ENCODE measurements at regions not wholly inside any gene's neighbourhood (a gene's known extent, or its start where the extent isn't known, plus 50 kb on each side); places are given as distances from the start of the nearest gene placed in this dataset.
"Not testable (repeated sequence)": the region's sequence is repeated elsewhere in the genome, so short reads cannot be mapped to it uniquely, and the experiment has no call there.

DNA sequence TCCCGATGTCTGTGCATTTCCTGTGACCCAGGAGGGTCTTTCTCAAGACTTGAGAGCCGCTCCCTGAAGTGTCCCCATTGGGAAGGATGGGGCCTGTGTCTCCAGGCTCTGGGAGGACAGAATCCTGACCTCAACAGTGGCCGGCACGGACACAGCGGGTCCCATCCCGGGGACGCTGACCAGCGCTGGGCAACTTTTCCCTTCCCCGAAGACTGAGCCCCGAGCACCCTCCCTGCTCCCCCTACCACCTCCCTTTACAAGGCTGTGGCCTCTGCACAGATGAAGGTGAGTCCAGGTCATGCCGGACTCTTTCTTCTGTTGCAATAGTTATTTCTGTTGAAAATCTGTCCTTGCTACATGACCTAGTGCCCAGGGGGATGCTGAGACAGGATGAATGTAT, 135.7 kb downstream of the TMEM121 start:
- not testable (repeated sequence) for DNase-seq

DNA sequence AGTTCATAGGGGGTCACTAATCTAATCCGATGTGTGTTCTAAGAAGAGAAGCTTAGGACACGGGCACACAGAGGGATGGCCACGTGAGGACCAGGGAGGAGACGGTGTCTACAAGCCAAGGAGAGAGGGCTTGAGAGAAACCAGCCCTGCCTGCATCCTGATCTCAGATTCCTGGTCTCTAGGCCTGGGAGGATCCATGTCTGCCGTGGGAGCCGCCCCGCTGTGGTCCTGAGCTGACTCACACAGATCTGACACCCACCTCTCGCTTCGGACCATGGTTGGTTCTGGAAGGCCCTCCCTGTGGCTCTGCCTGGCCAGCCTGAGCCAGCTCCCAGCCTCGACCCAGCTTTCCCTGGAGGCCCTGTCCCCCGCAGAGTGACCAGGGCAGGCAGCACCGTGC, 136.2 kb downstream of the TMEM121 start:
- DNase-seq = not testable (repeated sequence)

DNA sequence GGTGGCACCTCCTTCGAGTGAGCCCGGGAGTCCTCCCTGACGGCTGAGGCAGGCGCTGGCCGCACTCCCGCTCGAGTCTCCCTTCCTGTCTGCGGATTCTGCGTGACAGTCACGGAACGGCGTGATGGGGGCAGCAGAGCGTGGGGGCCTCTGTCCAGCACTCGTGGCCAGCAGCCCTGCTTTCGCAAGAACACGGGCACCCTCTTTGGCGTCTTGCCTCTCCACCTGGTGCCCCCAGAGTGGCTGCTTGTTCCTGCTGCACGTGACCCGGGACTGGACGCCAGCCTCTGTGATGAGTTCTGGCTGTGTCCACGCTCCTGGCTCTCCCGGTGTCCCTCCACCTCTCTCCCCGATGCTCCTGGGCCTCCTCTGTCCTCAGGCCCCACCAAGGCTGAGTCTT, 136.9 kb downstream of the TMEM121 start:
- DNase-seq = not testable (repeated sequence)

DNA sequence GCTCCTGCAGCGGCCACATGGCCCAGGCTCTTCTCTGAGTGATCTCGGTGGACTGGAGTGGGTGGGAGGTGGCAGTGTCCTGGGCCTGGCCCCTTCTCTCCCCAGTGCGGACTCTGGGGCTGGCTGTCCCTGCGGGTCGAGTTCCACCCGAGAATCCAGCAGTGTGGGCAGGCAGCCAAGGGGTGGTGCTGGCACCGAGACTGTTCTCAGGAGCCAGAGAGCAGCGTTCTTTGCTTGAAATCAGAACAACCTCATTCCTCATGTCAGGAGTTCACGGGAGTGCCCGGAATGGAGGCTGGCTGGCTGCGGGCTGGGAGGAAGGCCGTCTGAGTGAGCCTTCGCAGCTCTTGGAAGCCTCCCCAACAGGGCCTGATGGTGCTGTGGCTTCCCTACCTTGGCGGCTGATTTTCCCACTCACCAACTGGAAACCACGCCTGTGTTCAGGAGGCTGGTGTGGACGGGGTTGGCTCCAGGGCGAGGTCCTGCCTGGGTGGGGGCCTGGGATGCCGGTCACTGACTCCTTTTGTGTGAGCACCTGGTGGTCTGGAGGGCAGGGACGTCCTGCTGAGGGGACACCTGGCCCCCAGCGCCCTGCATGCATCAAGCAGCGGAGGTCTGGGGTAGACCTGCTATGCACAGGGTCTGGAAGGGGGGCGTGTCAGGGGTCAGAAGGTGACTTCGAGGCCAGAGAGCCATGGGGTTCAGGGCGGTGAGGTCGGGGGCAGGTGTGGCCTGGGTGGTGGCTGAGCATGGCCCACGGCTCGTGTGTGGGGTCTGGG, 137.6 kb downstream of the TMEM121 start:
- DNase-seq = not testable (repeated sequence)

DNA sequence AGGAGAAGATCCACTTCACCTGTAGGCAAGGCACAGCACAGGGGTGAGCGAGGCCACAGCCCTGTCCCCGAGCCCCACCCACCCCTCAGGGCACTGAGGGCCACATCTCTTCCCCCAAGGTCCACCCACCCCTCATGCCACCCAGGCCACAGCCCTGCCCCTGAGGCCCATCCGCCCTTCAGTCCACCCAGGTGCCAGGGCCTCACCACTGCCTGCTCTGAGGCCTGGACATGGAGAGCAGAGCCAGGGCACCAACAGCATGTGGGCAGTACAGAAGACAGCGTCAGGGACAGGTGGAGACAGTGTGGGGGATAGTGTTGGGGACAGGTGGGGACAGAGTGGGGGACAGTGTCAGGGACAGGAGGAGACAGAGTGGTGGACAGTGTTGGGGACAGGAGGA, 138.3 kb downstream of the TMEM121 start:
- no peak for DNase-seq

DNA sequence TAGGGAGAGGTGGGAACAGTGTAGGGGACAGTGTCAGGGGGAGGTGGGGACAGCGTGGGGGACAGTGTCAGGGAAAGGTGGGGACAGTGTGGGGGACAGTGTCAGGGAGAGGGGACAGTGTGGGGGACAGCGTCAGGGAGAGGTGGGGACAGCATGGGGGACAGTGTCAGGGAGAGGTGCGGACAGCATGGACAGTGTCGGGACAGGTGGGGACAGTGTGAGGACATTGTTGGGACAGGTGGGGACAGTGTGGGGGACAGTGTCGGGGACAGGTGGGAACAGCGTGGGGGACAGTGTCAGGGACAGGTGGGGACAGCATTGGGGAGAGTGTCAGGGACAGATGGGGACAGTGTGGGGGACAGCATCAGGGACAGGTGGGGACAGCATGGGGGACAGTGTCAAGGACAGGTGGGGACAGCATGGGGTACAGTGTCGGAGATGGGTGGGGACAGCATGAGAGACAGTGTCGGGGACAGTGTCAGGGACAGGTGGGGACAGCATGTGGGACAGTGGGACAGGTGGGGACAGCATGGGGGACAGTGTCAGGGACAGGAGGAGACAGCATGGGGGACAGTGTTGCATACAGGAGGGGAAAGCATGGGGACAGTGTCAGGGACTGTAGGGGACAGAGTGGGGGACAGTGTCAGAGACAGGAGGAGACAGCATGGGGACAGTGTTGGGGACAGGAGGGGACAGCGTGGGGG, 139.0 kb downstream of the TMEM121 start:
- no peak for DNase-seq

DNA sequence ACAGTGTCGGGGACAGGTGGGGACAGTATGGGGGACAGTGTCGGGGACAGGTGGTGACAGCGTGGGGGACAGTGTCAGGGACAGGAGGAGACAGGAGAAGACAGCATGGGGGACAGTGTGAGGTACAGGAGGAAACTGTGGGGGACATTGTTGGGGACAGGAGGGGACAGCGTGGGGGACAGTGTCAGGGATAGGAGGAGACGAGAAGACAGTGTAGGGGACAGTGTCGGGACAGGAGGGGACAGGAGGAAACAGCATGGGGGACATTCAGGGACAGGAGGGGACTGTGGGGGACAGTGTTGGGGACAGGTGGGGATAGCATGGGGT, 139.5 kb downstream of the TMEM121 start:
- DNase-seq = no peak

DNA sequence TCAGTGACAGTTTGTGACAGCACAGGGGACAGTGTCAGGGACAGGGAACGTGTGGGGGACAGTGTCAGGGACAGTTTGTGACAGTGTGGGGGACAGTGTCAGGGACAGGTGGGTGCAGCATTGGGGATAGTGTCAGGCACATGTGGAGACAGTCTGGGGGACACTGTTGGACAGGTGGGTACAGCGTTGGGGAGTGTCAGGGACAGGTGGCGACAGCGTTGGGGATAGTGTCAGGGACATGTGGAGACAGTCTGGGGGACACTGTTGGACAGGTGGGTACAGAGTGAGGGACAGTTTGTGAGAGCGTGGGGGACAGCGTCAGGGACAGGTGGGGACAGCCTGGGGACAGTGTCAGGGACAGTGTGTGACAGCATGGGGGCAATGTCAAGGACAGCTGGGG, 140.0 kb downstream of the TMEM121 start:
- no peak for DNase-seq

DNA sequence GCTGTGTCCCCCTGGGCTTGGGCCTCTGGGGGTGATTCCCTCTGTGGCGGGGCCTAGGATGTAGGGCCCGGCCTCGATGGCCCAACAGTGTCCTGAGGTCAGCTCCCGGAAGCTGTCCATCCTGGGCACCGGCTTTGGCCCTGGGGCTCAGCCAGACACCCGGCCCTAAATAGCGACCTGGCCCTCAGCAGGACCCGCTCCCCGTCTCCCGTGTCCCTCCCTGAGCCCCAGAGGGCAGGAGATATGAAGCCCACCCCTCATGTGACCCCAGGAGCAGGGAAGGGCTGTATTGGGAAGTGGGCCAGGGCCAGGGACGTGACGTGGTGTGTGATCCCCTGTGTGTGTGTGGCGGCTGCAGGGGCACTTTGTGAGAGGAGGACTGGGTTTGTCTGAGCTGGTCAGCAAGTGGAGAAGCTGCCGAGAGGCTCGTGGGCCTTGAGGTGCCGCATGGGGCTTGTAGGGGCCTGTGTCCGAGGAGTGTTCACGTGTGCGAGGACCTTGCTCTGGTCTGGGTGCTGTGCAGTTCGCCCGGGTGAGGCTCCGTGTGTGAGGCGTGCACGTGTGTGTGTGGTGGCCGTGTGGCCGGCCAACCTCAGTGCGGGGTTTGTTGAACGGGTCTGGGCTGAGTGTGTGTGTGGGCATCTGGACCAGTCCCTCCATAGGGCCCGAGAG, 140.7 kb downstream of the TMEM121 start:
- not testable (repeated sequence) for DNase-seq

DNA sequence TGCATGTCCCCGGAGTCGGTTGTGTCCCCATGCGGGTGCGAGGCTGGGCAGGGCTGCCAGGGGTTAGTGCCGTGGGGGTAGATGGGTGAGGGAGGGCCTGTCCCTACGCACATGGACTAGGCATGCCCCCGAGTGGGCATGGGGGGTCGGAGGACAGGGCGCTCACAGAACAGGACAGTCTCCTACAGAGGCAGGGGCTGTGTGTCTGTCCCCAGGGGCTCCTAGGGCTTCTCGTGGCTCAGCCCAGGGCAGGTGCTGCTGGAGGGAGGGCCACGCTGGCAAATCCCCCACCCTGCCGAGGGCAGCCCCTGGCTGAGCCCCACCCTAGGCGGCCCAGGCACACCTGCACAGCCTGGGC, 141.3 kb downstream of the TMEM121 start:
- DNase-seq = not testable (repeated sequence)

DNA sequence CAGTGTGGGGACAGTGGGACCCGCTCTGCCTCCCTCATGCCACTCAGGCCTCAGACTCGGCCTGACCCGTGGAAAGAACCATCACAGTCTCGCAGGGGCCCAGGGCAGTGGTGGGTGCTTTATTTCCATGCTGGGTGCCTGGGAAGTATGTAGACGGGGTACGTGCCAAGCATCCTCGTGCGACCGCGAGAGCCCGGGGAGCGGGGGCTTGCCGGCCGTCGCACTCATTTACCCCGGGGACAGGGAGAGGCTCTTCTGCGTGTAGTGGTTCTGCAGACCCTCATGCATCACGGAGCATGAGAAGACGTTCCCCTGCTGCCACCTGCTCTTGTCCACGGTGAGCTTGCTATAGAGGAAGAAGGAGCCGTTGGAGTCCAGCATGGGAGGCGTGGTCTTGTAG, 141.6 kb downstream of the TMEM121 start:
- not testable (repeated sequence) for DNase-seq

DNA sequence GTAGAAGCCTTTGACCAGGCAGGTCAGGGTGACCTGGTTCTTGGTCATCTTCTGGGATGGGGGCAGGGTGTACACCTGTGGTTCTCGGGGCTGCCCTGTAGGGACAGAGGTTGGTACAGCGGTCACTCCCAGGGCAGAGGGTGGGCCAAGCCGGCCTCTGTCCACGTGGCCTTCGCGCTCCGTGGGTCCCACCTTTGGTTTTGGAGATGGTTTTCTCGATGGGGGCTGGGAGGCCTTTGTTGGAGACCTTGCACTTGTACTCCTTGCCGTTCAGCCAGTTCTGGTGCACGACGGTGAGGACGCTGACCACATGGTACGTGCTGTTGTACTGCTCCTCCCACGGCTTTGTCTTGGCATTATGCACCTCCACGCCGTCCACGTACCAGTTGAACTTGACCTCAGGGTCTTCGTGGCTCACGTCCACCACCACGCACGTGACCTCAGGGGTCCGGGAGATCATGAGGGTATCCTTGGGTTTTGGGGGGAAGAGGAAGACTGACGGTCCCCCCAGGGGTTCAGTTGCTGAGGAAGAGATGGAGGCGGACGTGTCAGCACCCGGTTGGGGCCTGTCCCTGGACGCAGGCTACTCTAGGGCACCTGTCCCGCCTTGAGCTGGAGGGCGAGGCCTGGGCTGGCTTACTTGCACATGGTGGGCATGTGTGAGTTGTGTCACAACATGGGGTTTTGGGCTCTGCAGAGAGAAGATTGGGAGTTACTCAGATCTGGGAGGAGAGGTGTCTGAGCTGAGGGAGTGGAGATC, 142.3 kb downstream of the TMEM121 start:
- DNase-seq = not testable (repeated sequence)

DNA sequence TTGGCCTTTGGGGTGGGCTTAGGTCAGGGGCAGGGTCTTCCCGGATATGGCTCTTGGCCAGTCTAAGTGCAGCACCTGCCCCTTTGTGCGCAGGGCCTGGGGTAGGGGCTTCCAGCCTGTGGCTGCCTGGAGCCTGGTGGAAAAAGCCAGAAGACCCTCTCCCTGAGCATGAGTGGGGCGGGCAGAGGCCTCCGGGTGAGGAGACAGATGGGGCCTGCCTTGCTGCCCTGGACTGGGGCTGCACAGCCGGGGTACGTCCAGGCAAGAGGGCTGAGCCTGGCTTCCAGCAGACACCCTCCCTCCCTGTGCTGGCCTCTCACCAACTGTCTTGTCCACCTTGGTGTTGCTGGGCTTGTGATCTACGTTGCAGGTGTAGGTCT, 142.8 kb downstream of the TMEM121 start:
- DNase-seq = not testable (repeated sequence)

DNA sequence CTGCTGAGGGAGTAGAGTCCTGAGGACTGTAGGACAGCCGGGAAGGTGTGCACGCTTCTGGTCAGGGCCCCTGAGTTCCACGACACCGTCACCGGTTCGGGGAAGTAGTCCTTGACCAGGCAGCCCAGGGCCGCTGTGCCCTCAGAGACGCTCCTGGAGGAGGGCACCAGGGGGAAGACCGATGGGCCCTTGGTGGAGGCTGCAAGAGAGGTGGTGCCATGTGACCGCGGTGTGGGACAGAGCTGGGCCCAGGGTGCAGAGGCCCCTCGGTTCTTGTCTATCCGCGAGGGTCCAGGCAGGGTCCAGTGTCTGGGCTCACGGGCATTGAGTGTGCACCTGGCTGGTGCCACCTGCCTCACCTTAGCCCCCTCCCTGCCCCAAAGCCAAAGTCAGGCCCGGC, 143.3 kb downstream of the TMEM121 start:
- not testable (repeated sequence) for DNase-seq

DNA sequence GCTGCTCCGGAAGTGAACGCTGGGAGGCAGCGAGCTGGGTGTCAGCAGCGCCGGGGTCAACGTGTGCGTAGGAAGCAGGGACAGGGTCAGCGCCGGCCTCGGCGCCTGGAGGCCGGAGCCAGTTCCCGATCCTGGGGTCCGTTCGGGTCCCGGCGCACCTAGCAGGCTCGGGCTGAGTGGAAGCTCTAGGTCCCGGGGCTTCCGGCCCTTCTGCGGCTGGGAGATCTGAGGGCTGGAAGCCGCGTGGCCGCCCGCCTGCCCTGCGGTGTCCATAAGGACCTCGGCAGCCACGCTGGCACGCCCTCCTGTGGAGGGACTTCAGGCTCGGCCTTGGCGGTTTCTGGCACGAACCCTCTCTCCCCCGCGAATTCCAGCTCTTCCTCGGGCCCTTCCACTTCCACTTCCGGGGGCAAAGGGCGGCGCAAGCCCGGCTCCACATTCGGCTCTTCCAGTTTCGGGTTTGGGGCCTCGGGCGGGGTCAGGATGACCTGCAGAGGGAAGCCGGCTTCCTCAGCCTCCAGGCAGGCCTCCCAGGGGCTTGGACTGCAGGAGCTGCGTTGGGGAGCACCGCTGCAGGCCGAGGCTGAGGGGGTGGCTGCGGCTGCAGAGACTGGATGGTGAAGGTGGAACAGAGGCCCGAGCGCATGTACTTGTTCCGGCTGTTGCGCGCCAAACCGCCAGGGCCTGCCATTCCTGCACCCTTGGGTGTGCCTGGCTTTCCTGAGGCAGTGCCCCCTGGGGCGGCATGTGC, 146.2 kb downstream of the TMEM121 start:
- not testable (repeated sequence) for DNase-seq

DNA sequence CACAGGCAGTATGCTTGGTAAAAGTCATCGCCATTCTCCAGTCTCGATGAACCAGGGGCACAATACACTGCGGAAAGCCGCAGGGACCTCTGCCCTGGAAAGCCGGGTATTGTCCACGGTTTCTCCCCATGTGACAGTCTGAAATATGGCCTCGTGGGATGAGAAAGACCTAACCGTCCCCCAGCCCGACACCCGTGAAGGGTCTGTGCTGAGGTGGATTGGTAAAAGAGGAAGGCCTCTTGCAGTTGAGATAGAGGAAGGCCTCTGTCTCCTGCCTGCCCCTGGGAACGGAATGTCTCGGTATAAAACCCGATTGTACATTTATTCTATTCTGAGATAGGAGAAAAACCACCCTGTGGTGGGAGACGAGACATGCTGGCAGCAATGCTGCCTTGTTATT, 149.1 kb downstream of the TMEM121 start:
- not testable (repeated sequence) for DNase-seq

DNA sequence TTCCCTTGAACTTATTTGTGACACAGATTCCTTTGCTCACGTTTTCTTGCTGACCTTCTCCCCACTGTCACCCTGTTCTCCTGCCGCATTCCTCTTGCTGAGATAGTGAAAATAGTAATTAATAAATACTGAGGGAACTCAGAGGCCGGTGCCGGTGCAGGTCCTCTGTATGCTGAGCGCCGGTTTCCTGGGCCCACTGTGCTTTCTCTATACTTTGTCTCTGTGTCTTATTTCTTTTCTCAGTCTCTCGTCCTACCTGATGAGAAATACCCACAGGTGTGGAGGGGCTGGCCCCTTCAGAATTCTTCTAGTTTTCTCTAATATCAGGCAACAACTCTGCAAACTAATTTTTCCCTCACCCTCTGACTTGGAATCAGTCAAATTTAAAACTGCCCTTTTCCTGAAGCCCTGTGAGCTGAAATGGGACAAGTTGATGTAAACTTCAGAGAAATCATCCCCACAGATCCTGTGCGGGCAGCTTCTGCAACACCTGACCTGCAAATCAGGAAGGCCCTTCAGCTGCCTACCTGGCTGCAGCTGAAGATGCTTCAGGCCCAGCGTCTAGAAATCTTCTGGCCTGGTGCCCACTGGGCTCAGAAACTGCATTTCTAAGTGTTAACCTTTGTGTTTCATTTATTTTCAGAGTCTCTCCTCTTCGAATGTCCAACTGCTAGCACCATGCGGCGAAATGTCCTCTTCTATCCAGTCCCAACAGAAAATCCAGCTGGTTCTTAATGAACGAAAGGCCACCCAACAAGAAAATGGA, 149.7 kb downstream of the TMEM121 start:
- DNase-seq = not testable (repeated sequence)

DNA sequence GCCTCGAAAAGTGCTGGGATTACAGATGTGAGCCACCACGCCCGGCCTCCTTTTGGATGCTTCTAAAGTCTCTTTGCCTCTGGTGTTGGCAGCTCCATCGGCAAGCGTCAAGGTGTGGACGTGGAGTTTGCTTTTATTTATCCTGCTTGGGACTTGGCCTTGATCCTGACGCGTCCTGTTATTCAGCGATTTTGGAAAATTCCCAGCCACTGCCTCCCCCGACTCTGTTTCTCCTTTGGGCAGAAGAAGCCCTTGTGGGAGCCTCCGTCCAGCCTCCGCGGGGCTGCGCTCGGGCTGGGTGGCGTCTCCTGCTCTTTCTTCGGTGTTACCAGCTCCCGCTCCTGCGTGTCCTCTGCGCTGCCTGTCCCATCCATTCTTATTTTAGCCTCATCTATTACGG, 151.7 kb downstream of the TMEM121 start:
- not testable (repeated sequence) for DNase-seq

DNA sequence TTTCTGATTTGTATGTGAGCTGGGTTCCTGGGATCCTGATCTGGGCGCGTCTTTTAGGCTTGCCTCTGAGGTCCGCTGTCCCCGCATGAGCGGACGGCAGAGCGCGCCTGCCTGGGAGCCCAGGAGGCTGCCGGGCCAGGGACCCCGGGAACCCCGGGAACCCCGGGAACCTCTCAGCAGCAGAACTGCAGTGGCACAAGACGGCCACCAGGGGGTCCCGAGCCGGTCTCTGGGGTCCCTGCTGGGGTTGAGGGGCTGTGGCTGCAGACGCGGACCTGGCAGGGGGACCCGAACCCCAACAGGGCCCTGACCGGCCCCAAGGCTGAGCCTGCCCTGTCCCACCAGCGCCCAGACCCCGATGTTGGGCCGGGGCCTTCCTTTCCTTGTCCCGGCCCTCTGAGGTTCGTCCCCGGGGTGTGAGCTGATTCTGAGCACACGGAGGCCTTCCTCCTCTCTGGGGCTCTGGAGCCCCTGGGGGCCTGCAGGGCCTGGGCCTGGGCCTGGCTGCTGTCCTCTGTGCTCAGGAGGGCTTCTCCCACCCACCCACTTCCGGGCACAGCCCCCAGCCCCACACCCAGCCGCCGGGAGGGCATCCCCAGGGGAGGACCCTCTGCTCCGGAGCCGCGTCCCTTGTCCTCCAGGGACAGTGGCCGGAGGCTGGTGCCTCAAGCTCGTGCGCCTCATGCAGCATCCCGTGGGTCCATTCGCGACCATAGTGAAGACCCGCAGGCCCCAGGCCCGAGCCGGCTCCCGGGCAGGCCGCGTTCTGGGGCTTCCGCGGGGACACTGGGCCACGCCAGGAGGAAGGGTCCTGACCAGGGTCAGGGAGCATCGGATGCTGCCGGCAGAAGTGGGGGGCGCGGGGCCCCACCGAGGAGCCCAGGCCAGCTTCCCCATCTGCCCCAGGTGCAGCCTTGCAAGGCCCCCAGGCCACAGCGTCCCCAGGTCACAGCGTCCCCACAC, 152.9 kb downstream of the TMEM121 start:
- not testable (repeated sequence) for DNase-seq

DNA sequence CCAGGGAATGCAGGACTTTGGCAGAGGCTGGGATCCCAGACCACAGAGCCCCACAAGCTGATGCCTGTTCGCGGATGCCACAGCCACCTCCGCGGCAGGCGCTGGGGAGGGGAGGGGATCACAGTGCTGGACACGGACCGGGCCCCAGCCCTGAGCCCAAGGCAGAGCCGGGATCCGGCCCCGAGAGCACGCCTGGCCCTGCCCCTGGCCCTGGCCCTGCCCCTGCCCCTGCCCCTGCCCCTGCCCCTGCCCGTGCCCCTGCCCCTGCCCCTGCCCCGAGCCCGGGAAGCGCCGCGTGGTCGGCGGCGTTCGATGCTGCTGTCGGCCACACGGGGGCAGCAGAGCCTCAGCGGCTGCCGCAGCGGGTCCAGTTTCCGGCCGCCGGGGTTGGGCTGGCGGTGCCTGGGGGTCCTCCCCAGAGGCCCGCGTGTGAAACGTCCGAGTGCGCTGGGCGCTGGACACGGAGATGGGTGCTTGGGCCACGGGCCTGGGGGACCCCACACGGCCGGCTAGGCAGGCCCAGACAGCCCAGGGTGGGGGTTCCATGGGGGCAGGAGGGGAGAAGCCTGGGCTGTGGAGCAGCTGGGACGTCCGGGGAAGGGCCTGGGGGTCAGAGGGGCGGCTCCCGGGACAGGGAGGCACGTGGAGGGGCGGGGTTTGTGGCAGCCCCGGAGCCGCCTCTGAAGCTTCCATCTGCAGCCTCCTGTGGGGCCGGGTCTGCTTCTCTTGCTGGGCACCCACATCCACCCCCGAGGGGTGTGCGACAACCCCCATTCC, 153.8 kb downstream of the TMEM121 start:
- not testable (repeated sequence) for DNase-seq
